AG04449 (cell line): ENCODE measurements at regions not wholly inside any gene's neighbourhood (a gene's known extent, or its start where the extent isn't known, plus 50 kb on each side); places are given as distances from the start of the nearest gene placed in this dataset.

Experiments
- CTCF ChIA-PET: fragments of 350-600 bp; formaldehyde crosslinking; extraction: SDS; loops from one replicate; lab custom pipeline; 2021; ENCODE audit warnings: antibody characterized with exemption; lab: Yijun Ruan, JAX
- POLR2A ChIA-PET: fragments of 400-600, 350-600 bp; formaldehyde crosslinking; extraction: SDS; loops from one replicate; lab custom pipeline; 2020; ENCODE audit warnings: antibody characterized with exemption, inconsistent platforms; lab: Yijun Ruan, JAX
- DNase-seq: peaks from one replicate; pipeline ENCODE4 v3.0.0-alpha.2; 2010; ENCODE audit warnings: low read depth, low spot score
- H3K4me3 ChIP-seq: 2 replicates; pipeline ENCODE4 v1.5.1; 2011; ENCODE audit warnings: low read depth, mild to moderate bottlenecking, control low read depth, low read length
- CTCF ChIP-seq: IDR thresholded peaks from one replicate; pipeline ENCODE4 v1.5.1; 2011; ENCODE audit warnings: mild to moderate bottlenecking, moderate library complexity, low read length, control low read depth, inconsistent platforms; ENCODE audit not compliant: insufficient read depth; ENCODE audit errors: missing control alignments

- no peak overlapping the region for H3K4me3 ChIP-seq
- ChIA-PET CTCF (no interaction called here), POLR2A (no interaction called here)
- TF ChIP-seq CTCF, result no peak
- no peak for DNase-seq
Observed at GRCh38 chr13:28552288-28552687, 57.4 kb upstream of the FLT1 start.

- CTCF ChIA-PET, result no interaction called here
Observed at GRCh38 chr13:28551498-28551895, 56.6 kb upstream of the FLT1 start.

GRCh38 chr13:28550721-28551497 is 56.0 kb upstream of the FLT1 start:
- no peak for TF ChIP-seq CTCF
- ChIA-PET CTCF (no interaction called here), POLR2A (no interaction called here)
- no peak for DNase-seq
- no peak overlapping the region for H3K4me3 ChIP-seq

More at GRCh38 chr13:28551498-28551895, 56.6 kb upstream of the FLT1 start:
- H3K4me3 ChIP-seq, result no peak overlapping the region
- POLR2A ChIA-PET, result no interaction called here
- no peak for TF ChIP-seq CTCF
- no peak for DNase-seq

GRCh38 chr13:28550091-28550490 is 55.2 kb upstream of the FLT1 start:
- no peak for DNase-seq
- ChIA-PET CTCF (no interaction called here), POLR2A (no interaction called here)
- H3K4me3 ChIP-seq, result no peak overlapping the region
- no peak for TF ChIP-seq CTCF

GRCh38 chr13:28548872-28549271 is 53.9 kb upstream of the FLT1 start:
- CTCF ChIA-PET, result interaction anchor here (0.7 to 1.3 kb wide), 7 partner anchors 8 to 224 kb away, joined by 3 to 5 read pairs (median 4); no protein-coding TSS in a partner anchor
- no peak overlapping the region for H3K4me3 ChIP-seq
- DNase-seq, result no peak
- POLR2A ChIA-PET, result no interaction called here
- TF ChIP-seq CTCF, result no peak

- TF ChIP-seq CTCF, result no peak
- H3K4me3 ChIP-seq, result no peak overlapping the region
- POLR2A ChIA-PET, result no interaction called here
- no peak for DNase-seq
- CTCF ChIA-PET, result interaction anchor here (0.7 to 1.3 kb wide), 7 partner anchors 8 to 224 kb away, joined by 3 to 5 read pairs (median 4); no protein-coding TSS in a partner anchor
Observed at GRCh38 chr13:28548468-28548867, 53.5 kb upstream of the FLT1 start.
